NOMO-1 treated with dmso at 0.1 percent for 144 hours (cell line): ENCODE measurements at regions not wholly inside any gene's neighbourhood (a gene's known extent, or its start where the extent isn't known, plus 50 kb on each side); places are given as distances from the start of the nearest gene placed in this dataset.

Source experiments
- DNase-seq: peaks from one replicate; lab custom pipeline; 2025; ENCODE audit not compliant: unreplicated experiment; lab: John Stamatoyannopoulos, UW

GRCh38 chr14:100638211-100638855 lies 51.1 kb upstream of the BEGAIN start:
- DNase-seq, result no peak

GRCh38 chr14:100639280-100639679 lies 52.1 kb upstream of the BEGAIN start:
- DNase-seq, result no peak

GRCh38 chr14:100640471-100641273 lies 53.5 kb upstream of the BEGAIN start:
- DNase-seq, result peak; percentile 4

- no peak for DNase-seq
Measured at GRCh38 chr14:100641274-100641860, 54.1 kb upstream of the BEGAIN start.

- DNase-seq, result no peak
Measured at GRCh38 chr14:100643426-100643825, 56.2 kb upstream of the BEGAIN start.

GRCh38 chr14:100644383-100644782 lies 57.2 kb upstream of the BEGAIN start:
- no peak for DNase-seq

- DNase-seq, result no peak
Measured at GRCh38 chr14:100644784-100645183, 57.6 kb upstream of the BEGAIN start.

GRCh38 chr14:100645196-100645981 lies 58.2 kb upstream of the BEGAIN start:
- peak; percentile 71 for DNase-seq

- no peak for DNase-seq
Measured at GRCh38 chr14:100645982-100646314, 58.7 kb upstream of the BEGAIN start.

- DNase-seq, result no peak
Measured at GRCh38 chr14:100648474-100649172, 61.4 kb upstream of the BEGAIN start.

GRCh38 chr14:100649173-100649519 lies 61.9 kb upstream of the BEGAIN start:
- no peak for DNase-seq

- DNase-seq, result no peak
Measured at GRCh38 chr14:100651999-100652508, 64.8 kb upstream of the BEGAIN start.

GRCh38 chr14:100652744-100653143 lies 65.5 kb upstream of the BEGAIN start:
- DNase-seq, result no peak

- DNase-seq, result no peak
Measured at GRCh38 chr14:100653409-100653808, 66.2 kb upstream of the BEGAIN start.

- DNase-seq, result no peak
Measured at GRCh38 chr14:100654025-100654813, 67.0 kb upstream of the BEGAIN start.

- DNase-seq, result no peak
Measured at GRCh38 chr14:100654814-100655740, 67.9 kb upstream of the BEGAIN start.

- no peak for DNase-seq
Measured at GRCh38 chr14:100655741-100656085, 68.5 kb upstream of the BEGAIN start.

GRCh38 chr14:100656996-100657395 lies 69.7 kb upstream of the DLK1 start:
- DNase-seq, result no peak

- no peak for DNase-seq
Measured at GRCh38 chr14:100657780-100658179, 68.9 kb upstream of the DLK1 start.
